Stomach (tissue), 8 donors: ENCODE measurements at regions not wholly inside any gene's neighbourhood (a gene's known extent, or its start where the extent isn't known, plus 50 kb on each side); places are given as distances from the start of the nearest gene placed in this dataset.

Source experiments
- DNase-seq, 2 donors: peaks; one replicate each; pipeline versions ENCODE4 v3.0.0 to v3.0.0-alpha.2; 2013 to 2019
- H3K27ac ChIP-seq, 5 donors: fragments of 200-600 bp in 4 of 5; sonication (generic) in 4 of 5; one replicate each; pipeline ENCODE4 v1.5.1; 2013 to 2019; ENCODE audit warnings: mild to moderate bottlenecking in 1 of 5, moderate library complexity in 1 of 5
- H3K27me3 ChIP-seq, 3 donors: fragments of 200-600 bp; sonication (generic); one replicate each; pipeline ENCODE4 v1.5.1; 2017 to 2019; ENCODE audit warnings: mixed run types in 1 of 3
- H3K36me3 ChIP-seq, 4 donors: fragments of 200-600 bp; sonication (generic); 1 replicate in 3 of 4; 2 replicates in 1 of 4; pipeline ENCODE4 v1.5.1; 2016 to 2019
- H3K4me1 ChIP-seq, 4 donors: fragments of 200-600 bp; sonication (generic); one replicate each; pipeline ENCODE4 v1.5.1; 2016 to 2019
- H3K4me3 ChIP-seq, 4 donors: fragments of 200-600 bp; sonication (generic) in 3 of 4; one replicate each; pipeline ENCODE4 v1.5.1; 2016 to 2019; ENCODE audit warnings: mild to moderate bottlenecking in 1 of 4
- H3K9me3 ChIP-seq, 4 donors: fragments of 200-600 bp; sonication (generic); one replicate each; pipeline ENCODE4 v1.5.1; 2016 to 2019
- EP300 ChIP-seq: sonication (generic); formaldehyde crosslinking; IDR thresholded peaks from one replicate; pipeline ENCODE4 v1.6.1; 2017; ENCODE audit warnings: antibody characterized with exemption
- POLR2A ChIP-seq, 4 donors: fragments of 450-650 bp; IDR thresholded peaks; one replicate each; pipeline ENCODE4 v1.6.1; 2016; ENCODE audit warnings: antibody characterized with exemption in 4 of 4, control low read depth in 2 of 4, mild to moderate bottlenecking in 1 of 4, moderate library complexity in 1 of 4
- POLR2AphosphoS5 ChIP-seq, 3 donors: sonication (generic); formaldehyde crosslinking; IDR thresholded peaks; one replicate each; pipeline ENCODE4 v1.6.1; 2016; ENCODE audit warnings: antibody characterized with exemption in 3 of 3
- WGBS, 5 donors: extraction: QIAGEN DNeasy Blood & Tissue Kit in 3 of 5; methylation state at CpG; one replicate each; pipeline versions ENCODE4 v1.1.5 to v1.1.7; 2013 to 2018; 5-methylcytosine and 5-hydroxymethylcytosine counted together
- intact Hi-C: fragments of 100-400 bp; cut with DNase I; formaldehyde crosslinking; loops from one replicate; pipeline ENCODE4 v1.15.1; 2023; ENCODE audit warnings: low total_unique reads
- TF ChIP-seq, protein P1 (sequence below), 7 experiments: fragments of 450-650 bp in 4 of 7; fragments of 200-600 bp in 3 of 7; sonication (generic) in 3 of 7; IDR thresholded peaks; one replicate each; pipeline ENCODE4 v1.5.1; 2016 to 2019; ENCODE audit warnings: antibody characterized with exemption in 7 of 7, control low read depth in 2 of 7, mild to moderate bottlenecking in 1 of 7
- donor health status: healthy with polysubstance abuse.
- donor health status: Bipolar disorder and iron deficiency.
- donor health status: healthy.

DNA sequence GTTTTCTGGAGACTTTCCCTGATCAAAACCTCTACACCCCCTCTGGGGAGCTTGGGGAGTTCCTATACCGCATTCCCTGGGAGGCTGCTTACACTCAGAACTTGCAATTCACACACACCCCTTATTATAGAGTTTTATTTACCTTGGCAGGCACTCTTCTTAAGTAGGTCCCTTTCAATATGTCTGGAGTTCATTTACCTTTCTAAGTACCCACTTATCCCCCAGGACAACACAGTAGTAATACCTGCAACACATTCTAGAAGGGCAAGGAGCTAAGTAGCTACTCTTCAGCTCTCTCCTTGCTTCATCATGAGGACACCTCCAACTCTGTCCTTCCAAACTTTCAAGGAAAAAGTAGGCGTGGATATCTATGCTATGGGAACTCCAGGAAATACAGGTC is 127.8 kb upstream of the ANO3 start:
- Histone ChIP-seq H3K9me3 (no peaks in the 10 kb centered on the region), H3K27me3 (no peaks in the 10 kb centered on the region), H3K36me3 (no peaks in the 10 kb centered on the region), H3K27ac (no peak overlapping the region), H3K4me3 (no peak overlapping the region), H3K4me1 (no peaks in the 10 kb centered on the region)
- no peak for DNase-seq
- 40 to 56% (median 48%) methylated on average over 2 of the region's 2 CpGs for WGBS, 5 donors
- no peak for TF ChIP-seq POLR2AphosphoS5 (IDR thresholded peaks at IDR 0.05)
- TF ChIP-seq EP300: no peak
- TF ChIP-seq, protein P1, sequence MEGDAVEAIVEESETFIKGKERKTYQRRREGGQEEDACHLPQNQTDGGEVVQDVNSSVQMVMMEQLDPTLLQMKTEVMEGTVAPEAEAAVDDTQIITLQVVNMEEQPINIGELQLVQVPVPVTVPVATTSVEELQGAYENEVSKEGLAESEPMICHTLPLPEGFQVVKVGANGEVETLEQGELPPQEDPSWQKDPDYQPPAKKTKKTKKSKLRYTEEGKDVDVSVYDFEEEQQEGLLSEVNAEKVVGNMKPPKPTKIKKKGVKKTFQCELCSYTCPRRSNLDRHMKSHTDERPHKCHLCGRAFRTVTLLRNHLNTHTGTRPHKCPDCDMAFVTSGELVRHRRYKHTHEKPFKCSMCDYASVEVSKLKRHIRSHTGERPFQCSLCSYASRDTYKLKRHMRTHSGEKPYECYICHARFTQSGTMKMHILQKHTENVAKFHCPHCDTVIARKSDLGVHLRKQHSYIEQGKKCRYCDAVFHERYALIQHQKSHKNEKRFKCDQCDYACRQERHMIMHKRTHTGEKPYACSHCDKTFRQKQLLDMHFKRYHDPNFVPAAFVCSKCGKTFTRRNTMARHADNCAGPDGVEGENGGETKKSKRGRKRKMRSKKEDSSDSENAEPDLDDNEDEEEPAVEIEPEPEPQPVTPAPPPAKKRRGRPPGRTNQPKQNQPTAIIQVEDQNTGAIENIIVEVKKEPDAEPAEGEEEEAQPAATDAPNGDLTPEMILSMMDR (IDR thresholded peaks at IDR 0.05): no peak
- no peak for TF ChIP-seq POLR2A (IDR thresholded peaks at IDR 0.05)
- intact Hi-C loops: no loop called here

DNA sequence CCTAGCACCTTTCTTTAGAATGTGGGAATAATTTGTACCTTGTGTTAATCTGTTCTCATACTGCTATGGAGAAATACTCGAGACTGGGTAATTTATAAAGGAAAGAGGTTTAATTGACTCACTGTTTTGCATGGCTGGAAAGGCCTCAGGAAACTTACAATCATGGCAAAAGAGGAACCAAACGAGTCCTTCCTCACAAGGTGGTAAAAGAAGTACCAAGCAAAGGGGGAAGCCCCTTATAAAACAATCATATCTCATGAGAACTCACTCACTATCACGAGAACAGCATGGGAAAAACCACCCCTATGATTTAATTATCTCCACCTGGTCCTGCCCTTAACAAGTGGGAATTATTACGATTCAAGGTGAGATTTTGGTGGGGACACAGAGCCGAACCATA is 127.1 kb upstream of the ANO3 start:
- H3K27me3 ChIP-seq: no peaks in the 10 kb centered on the region
- no peaks in the 10 kb centered on the region for H3K36me3 ChIP-seq
- intact Hi-C loops: no loop called here
- DNase-seq: no peak
- no peaks in the 10 kb centered on the region for H3K4me1 ChIP-seq
- TF ChIP-seq, protein P1 (IDR thresholded peaks at IDR 0.05): no peak
- no peak for TF ChIP-seq EP300
- no peak for TF ChIP-seq POLR2AphosphoS5 (IDR thresholded peaks at IDR 0.05)
- no peak for TF ChIP-seq POLR2A (IDR thresholded peaks at IDR 0.05)
- no peak overlapping the region for H3K4me3 ChIP-seq
- WGBS, 5 donors: 64 to 85% (median 76%) methylated on average over 5 of the region's 5 CpGs
- no peaks in the 10 kb centered on the region for H3K9me3 ChIP-seq
- no peak overlapping the region for H3K27ac ChIP-seq

DNA sequence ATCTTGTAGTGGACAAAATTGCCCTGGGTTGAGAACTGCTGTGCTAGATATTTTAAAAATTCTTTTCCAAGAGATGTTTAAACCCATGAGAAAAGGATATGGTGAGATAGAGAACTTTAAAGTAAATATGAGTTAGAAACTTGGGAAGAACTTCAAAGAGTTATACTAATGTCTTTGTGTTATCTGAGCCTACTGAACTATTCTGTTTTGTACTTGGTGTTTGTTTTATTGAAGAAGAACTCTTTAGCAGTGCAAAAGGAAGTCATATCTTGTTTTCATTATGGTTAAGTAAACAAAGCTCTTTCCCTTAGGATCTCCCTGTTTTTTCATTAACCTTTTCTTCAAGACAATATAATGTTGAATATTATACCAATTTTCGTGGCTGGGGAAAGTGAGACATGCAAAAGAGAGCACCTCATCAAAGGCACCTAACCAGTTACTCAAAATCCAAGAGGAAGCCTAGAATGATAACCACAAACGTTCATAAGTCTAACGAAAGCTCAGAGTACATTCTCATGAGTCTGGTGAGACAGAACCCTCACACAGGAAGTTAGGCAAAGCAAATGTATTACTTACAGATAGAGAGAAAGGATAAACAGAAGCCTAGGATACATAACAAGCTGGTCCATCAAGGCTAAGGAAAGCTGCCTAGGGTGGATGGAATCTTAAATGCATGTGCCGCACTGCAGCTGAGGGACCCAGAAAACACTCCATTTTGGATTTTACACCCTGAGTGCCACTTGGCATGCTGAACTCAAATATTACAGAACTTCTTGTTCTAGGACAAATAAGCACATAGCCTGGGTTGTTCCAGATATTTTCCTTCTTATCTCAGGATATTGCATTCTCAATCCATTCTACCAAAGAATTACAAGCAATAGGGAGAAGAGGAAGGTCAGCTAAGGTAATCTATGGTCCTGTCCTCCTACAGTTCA is 112.5 kb upstream of the ANO3 start:
- H3K27ac ChIP-seq: no peak overlapping the region
- no peak for DNase-seq
- TF ChIP-seq EP300: no peak
- TF ChIP-seq POLR2AphosphoS5 (IDR thresholded peaks at IDR 0.05): no peak
- TF ChIP-seq, protein P1 (IDR thresholded peaks at IDR 0.05): no peak
- TF ChIP-seq POLR2A (IDR thresholded peaks at IDR 0.05): no peak
- H3K27me3 ChIP-seq: no peaks in the 10 kb centered on the region
- H3K4me1 ChIP-seq: peaks cover 0 to 10% (median 3%) of the 10 kb centered on the region in 4 donors
- H3K9me3 ChIP-seq: peaks cover 0 to 7% (median 0%) of the 10 kb centered on the region in 4 donors
- no peaks in the 10 kb centered on the region for H3K36me3 ChIP-seq
- H3K4me3 ChIP-seq: no peak overlapping the region
- 30 to 49% (median 40%) methylated on average over 4 of the region's 4 CpGs for WGBS, 5 donors
- intact Hi-C loops: loop anchor here (10.0 kb wide), 1 partner anchor 235 kb away; no protein-coding TSS in a partner anchor

DNA sequence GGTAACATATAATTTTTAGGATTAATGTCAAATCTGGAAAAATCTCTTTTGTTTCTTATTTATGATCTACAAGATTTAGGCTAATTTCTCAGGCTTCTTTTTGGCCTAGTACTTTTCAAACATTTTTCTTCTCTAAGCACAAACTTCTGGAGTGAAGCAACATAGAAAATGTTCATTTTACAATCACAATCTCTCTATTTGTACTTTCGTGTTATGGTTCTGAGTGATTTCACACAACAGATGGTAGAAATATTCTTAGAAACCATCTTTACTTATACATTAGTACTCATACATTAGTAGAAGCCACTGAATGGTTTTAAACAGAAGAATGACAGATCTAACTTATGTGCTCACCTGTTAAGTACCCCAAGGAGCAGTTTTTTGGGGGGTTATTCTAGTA is 106.3 kb upstream of the ANO3 start:
- H3K27ac ChIP-seq: no peak overlapping the region
- peaks cover 0 to 7% (median 0%) of the 10 kb centered on the region in 4 donors for H3K9me3 ChIP-seq
- TF ChIP-seq, protein P1 (IDR thresholded peaks at IDR 0.05): no peak
- TF ChIP-seq POLR2A (IDR thresholded peaks at IDR 0.05): no peak
- TF ChIP-seq POLR2AphosphoS5 (IDR thresholded peaks at IDR 0.05): no peak
- no peak for TF ChIP-seq EP300

More for the DNA sequence above, 106.3 kb upstream of the ANO3 start:
- no peak for DNase-seq
- Histone ChIP-seq H3K4me3 (no peak overlapping the region), H3K4me1 (no peaks in the 10 kb centered on the region), H3K27me3 (no peaks in the 10 kb centered on the region), H3K36me3 (no peaks in the 10 kb centered on the region)
- 84 to 92% (median 89%) methylated on average over 1 of the region's 1 CpG for WGBS, 5 donors
- intact Hi-C loops: loop anchor here (10.0 kb wide), 1 partner anchor 241 kb away; no protein-coding TSS in a partner anchor
